ENCODE measurements at regions not wholly inside any gene's neighbourhood (a gene's known extent, or its start where the extent isn't known, plus 50 kb on each side); places are given as distances from the start of the nearest gene placed in this dataset.

DNA sequence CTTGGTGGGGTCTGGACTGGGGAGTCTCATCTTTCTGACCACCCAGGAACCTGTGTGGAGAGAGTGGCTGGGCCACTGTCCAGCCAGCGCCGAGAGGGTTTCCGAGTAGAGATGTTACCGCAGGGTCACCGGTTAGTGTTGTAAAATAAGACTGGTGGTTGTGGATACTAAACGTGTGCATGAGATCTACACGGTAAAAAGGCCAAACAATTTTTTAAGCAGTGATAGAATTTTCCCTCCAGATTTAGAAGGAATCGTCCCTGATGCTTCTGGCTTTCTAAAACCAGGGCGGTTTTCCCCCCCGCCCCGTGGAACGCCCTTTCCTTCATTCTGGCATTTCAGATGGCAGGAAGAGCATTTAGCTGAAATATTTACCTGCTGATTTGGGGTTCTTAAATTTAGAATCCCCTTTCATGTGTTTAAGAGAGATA is 72.6 kb upstream of the PPARA start:
- TF ChIP-seq POLR2AphosphoS5 (IDR thresholded peaks at IDR 0.05) (no peak), POLR2A (IDR thresholded peaks at IDR 0.05) (no peak), EP300 (IDR thresholded peaks at IDR 0.05) (no peak)
- TF ChIP-seq, protein P1, sequence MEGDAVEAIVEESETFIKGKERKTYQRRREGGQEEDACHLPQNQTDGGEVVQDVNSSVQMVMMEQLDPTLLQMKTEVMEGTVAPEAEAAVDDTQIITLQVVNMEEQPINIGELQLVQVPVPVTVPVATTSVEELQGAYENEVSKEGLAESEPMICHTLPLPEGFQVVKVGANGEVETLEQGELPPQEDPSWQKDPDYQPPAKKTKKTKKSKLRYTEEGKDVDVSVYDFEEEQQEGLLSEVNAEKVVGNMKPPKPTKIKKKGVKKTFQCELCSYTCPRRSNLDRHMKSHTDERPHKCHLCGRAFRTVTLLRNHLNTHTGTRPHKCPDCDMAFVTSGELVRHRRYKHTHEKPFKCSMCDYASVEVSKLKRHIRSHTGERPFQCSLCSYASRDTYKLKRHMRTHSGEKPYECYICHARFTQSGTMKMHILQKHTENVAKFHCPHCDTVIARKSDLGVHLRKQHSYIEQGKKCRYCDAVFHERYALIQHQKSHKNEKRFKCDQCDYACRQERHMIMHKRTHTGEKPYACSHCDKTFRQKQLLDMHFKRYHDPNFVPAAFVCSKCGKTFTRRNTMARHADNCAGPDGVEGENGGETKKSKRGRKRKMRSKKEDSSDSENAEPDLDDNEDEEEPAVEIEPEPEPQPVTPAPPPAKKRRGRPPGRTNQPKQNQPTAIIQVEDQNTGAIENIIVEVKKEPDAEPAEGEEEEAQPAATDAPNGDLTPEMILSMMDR (IDR thresholded peaks at IDR 0.05), result no peak

Measured in upper lobe of left lung (tissue), 4 donors.